Esophagus squamous epithelium (tissue), 4 donors: ENCODE measurements at regions not wholly inside any gene's neighbourhood (a gene's known extent, or its start where the extent isn't known, plus 50 kb on each side); places are given as distances from the start of the nearest gene placed in this dataset.
"Not testable (repeated sequence)": the region's sequence is repeated elsewhere in the genome, so short reads cannot be mapped to it uniquely, and the experiment has no call there.

Source experiments
- CTCF ChIP-seq, 6 experiments: fragments of 450-650 bp in 4 of 6; fragments of 200-600 bp in 2 of 6; sonication (generic) in 2 of 6; IDR thresholded peaks; one replicate each; pipeline ENCODE4 v1.5.1; 2016 to 2019; ENCODE audit warnings: antibody characterized with exemption in 6 of 6, mild to moderate bottlenecking in 4 of 6, moderate library complexity in 4 of 6
- POLR2A ChIP-seq, 4 donors: fragments of 450-650 bp; IDR thresholded peaks; one replicate each; pipeline ENCODE4 v1.6.1; 2017; ENCODE audit warnings: antibody characterized with exemption in 4 of 4, mild to moderate bottlenecking in 4 of 4, moderate library complexity in 3 of 4

GRCh38 chr12:37441371-37441770 lies 875.2 kb upstream of the ALG10B start:
- not testable (repeated sequence) for TF ChIP-seq CTCF, POLR2A (IDR thresholded peaks at IDR 0.05)
